Pancreas (tissue), 10 donors: ENCODE measurements at regions not wholly inside any gene's neighbourhood (a gene's known extent, or its start where the extent isn't known, plus 50 kb on each side); places are given as distances from the start of the nearest gene placed in this dataset.
A peak's percentile ranks its signal among the peaks of the same experiment; 100 is the strongest.
"Not testable (repeated sequence)": the region's sequence is repeated elsewhere in the genome, so short reads cannot be mapped to it uniquely, and the experiment has no call there.

Source experiments
- ATAC-seq, 4 donors: fragments of 200-7000 bp; cut with Tn5 transposase; one replicate each; pipeline versions ENCODE4 v1.8.0 to v1.9.1; 2020; ENCODE audit warnings: mild to moderate bottlenecking in 4 of 4, moderate library complexity in 4 of 4
- DNase-seq, 6 donors: peaks; one replicate each; pipeline ENCODE4 v3.0.0-alpha.2; 2020
- FAIRE-seq: peaks from 2 replicates; lab custom pipeline; 2012; peaks lifted over from hg19 to GRCh38; lab: Jason Lieb, UNC
- H3K27ac ChIP-seq, 4 donors: fragments of 200-600 bp; sonication (generic); 1 replicate in 3 of 4; 2 replicates in 1 of 4; pipeline versions ENCODE4 v1.5.0 to v1.8.0; 2020
- H3K27me3 ChIP-seq, 4 donors: fragments of 200-600 bp; one replicate each; pipeline ENCODE4 v1.8.0; 2021
- H3K36me3 ChIP-seq, 3 donors: fragments of 200-600 bp; sonication (generic) in 1 of 3; one replicate each; pipeline versions ENCODE4 v1.5.0 to v1.8.0; 2020 to 2021
- H3K4me1 ChIP-seq, 3 donors: fragments of 200-600 bp; one replicate each; pipeline ENCODE4 v1.8.0; 2021
- H3K4me3 ChIP-seq, 4 donors: fragments of 200-600 bp; sonication (generic) in 2 of 4; one replicate each; pipeline versions ENCODE4 v1.5.0 to v1.8.0; 2020 to 2021
- H3K9me3 ChIP-seq, 4 donors: fragments of 200-600 bp; one replicate each; pipeline ENCODE4 v1.8.0; 2021
- CTCF ChIP-seq, 4 donors: fragments of 200-600 bp; sonication (generic) in 3 of 4; IDR thresholded peaks; one replicate each; pipeline versions ENCODE4 v1.5.0 to v1.8.0; 2021; ENCODE audit warnings: antibody characterized with exemption in 4 of 4
- WGBS, 2 donors: extraction: QIAGEN DNeasy Blood & Tissue Kit; methylation state at CpG; one replicate each; pipeline ENCODE4 v1.1.7; 2013; 5-methylcytosine and 5-hydroxymethylcytosine counted together
- intact Hi-C, 3 donors: fragments of 100-400 bp; cut with DNase I; formaldehyde crosslinking; loops; one replicate each; pipeline versions ENCODE4 v1.11.1 to v1.14.2; 2022
- donor health status: healthy with polysubstance abuse.
- donor health status: DM: no; HTN: no; CAD: no; lungs with moderate emphysema.
- donor health status: DM: no; HTN: no; CAD: no.
- donor health status: control.
- donor health status: control.
- donor health status: Bipolar disorder and iron deficiency.
- donor health status: DM: yes; HTN: yes; CAD: no.
- donor health status: DM: no; HTN: no; CAD: no.
- donor health status: DM: no; HTN: no; CAD: no.
- donor health status: DM: yes; HTN: yes; CAD: no.

GRCh38 chr18:76275727-76276313 is 219.2 kb downstream of the ZNF516 start:
- ATAC-seq: no peak
- TF ChIP-seq CTCF (IDR thresholded peaks at IDR 0.05): no peak
- no peaks in the 10 kb centered on the region for H3K36me3 ChIP-seq
- FAIRE-seq: no peak
- DNase-seq: no peak
- intact Hi-C loops: no loop called here
- H3K27ac ChIP-seq: no peak overlapping the region
- WGBS, 2 donors: 49 to 59% methylated on average over 7 of the region's 7 CpGs
- no peaks in the 10 kb centered on the region for H3K4me1 ChIP-seq
- H3K9me3 ChIP-seq: no peaks in the 10 kb centered on the region
- H3K27me3 ChIP-seq: no peaks in the 10 kb centered on the region
- no peak overlapping the region for H3K4me3 ChIP-seq

GRCh38 chr18:76274468-76275289 is 220.4 kb downstream of the ZNF516 start:
- DNase-seq (no peak), FAIRE-seq (no peak), ATAC-seq (peak in 1 of 4 donors; percentile 44)
- H3K36me3 ChIP-seq: no peaks in the 10 kb centered on the region
- no peak overlapping the region for H3K4me3 ChIP-seq
- intact Hi-C loops: no loop called here
- 28 to 35% methylated on average over 19 of the region's 19 CpGs for WGBS, 2 donors
- H3K9me3 ChIP-seq: no peaks in the 10 kb centered on the region
- TF ChIP-seq CTCF (IDR thresholded peaks at IDR 0.05): peak in 1 of 4 donors; percentile 4
- no peaks in the 10 kb centered on the region for H3K27me3 ChIP-seq
- no peak overlapping the region for H3K27ac ChIP-seq
- no peaks in the 10 kb centered on the region for H3K4me1 ChIP-seq

- no peak overlapping the region for H3K4me3 ChIP-seq
- no peak for TF ChIP-seq CTCF (IDR thresholded peaks at IDR 0.05)
- FAIRE-seq (no peak), DNase-seq (no peak), ATAC-seq (no peak)
- no peaks in the 10 kb centered on the region for H3K27me3 ChIP-seq
- no peaks in the 10 kb centered on the region for H3K36me3 ChIP-seq
- no peaks in the 10 kb centered on the region for H3K9me3 ChIP-seq
- H3K4me1 ChIP-seq: no peaks in the 10 kb centered on the region
- intact Hi-C loops: no loop called here
- no peak overlapping the region for H3K27ac ChIP-seq
- 72 to 85% methylated on average over 6 of the region's 6 CpGs for WGBS, 2 donors
These were observed 221.1 kb downstream of the ZNF516 start for GRCh38 chr18:76273956-76274355.

GRCh38 chr18:76273036-76273545 is 222.0 kb downstream of the ZNF516 start:
- intact Hi-C loops: no loop called here
- ATAC-seq (no peak), FAIRE-seq (no peak), DNase-seq (no peak)
- H3K27ac ChIP-seq: no peak overlapping the region
- no peak overlapping the region for H3K4me3 ChIP-seq
- WGBS, 2 donors: 83 to 88% methylated on average over 23 of the region's 23 CpGs
- no peaks in the 10 kb centered on the region for H3K36me3 ChIP-seq
- no peak for TF ChIP-seq CTCF (IDR thresholded peaks at IDR 0.05)
- no peaks in the 10 kb centered on the region for H3K4me1 ChIP-seq
- no peaks in the 10 kb centered on the region for H3K9me3 ChIP-seq
- no peaks in the 10 kb centered on the region for H3K27me3 ChIP-seq

GRCh38 chr18:76267423-76267822 is 227.6 kb downstream of the ZNF516 start:
- H3K9me3 ChIP-seq, H3K27me3 ChIP-seq, FAIRE-seq, H3K4me3 ChIP-seq, H3K4me1 ChIP-seq, H3K36me3 ChIP-seq, DNase-seq, ATAC-seq, intact Hi-C loops, H3K27ac ChIP-seq: not testable (repeated sequence)
- 78 to 83% methylated on average over 6 of the region's 6 CpGs for WGBS, 2 donors
